ENCODE measurements at regions not wholly inside any gene's neighbourhood (a gene's known extent, or its start where the extent isn't known, plus 50 kb on each side); places are given as distances from the start of the nearest gene placed in this dataset.

DNA sequence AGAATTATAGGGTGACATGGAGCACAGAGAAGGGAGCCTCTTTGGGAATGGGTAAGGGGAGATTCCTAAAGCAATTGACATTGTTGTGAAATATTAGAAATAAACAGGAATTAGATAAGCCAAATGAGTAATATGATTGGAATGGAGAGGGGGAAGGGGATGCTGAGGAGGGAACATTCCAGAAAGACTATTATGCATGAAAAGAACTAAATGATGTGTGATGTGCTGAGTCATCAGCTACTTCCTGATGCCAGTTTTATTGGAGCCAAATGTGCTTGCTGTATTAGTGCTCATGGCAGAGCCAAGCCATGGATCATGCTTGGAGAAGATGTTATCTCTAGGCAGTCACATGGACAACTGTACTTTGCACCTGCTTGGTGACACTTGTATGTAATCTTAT is 189.0 kb upstream of the HCCS start:
- TF ChIP-seq CTCF (IDR thresholded peaks at IDR 0.05; ENCODE audit: insufficient read depth, low read depth, low read length) = no peak
- TF ChIP-seq EZH2 (IDR thresholded peaks at IDR 0.05; ENCODE audit: insufficient read depth, low read length) = no peak

Data from astrocyte (in vitro differentiated cells and primary cell).